Adrenal gland (tissue), 5 donors: ENCODE measurements at regions not wholly inside any gene's neighbourhood (a gene's known extent, or its start where the extent isn't known, plus 50 kb on each side); places are given as distances from the start of the nearest gene placed in this dataset.

Source experiments
- POLR2A ChIP-seq, 2 donors: fragments of 450-650 bp; IDR thresholded peaks; one replicate each; pipeline ENCODE4 v1.6.1; 2017; ENCODE audit warnings: antibody characterized with exemption in 2 of 2, mild to moderate bottlenecking in 2 of 2, moderate library complexity in 1 of 2
- TF ChIP-seq, protein P1 (sequence below), 6 experiments: fragments of 450-650 bp in 4 of 6; fragments of 200-600 bp in 2 of 6; sonication (generic) in 1 of 6; IDR thresholded peaks; 1 replicate in 5 of 6; 2 replicates in 1 of 6; pipeline versions ENCODE4 v1.5.1 to v1.8.0; 2016 to 2021; ENCODE audit warnings: antibody characterized with exemption in 6 of 6, mild to moderate bottlenecking in 2 of 6, moderate library complexity in 1 of 6
- donor health status: DM: no; HTN: no; CAD: no.

DNA sequence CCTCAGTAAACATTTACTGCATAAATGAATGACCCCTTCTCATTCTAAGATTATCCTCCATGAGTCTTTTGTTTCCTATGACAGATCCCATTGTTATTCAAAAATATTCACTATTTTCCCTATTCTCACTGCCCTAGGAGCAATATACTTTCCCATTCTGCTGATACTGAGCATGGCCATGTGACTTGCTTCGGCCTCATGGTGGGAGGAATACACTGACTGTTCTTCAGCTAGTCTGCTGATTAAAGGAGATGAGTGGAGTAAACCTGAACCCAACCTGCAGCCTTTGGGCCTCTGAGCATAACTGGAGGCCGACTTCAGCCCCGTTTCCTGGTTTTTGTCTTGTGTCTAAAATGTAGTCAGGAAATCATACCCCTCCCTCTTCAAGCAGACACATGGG lies 531.8 kb upstream of the SALL1 start:
- TF ChIP-seq, protein P1, sequence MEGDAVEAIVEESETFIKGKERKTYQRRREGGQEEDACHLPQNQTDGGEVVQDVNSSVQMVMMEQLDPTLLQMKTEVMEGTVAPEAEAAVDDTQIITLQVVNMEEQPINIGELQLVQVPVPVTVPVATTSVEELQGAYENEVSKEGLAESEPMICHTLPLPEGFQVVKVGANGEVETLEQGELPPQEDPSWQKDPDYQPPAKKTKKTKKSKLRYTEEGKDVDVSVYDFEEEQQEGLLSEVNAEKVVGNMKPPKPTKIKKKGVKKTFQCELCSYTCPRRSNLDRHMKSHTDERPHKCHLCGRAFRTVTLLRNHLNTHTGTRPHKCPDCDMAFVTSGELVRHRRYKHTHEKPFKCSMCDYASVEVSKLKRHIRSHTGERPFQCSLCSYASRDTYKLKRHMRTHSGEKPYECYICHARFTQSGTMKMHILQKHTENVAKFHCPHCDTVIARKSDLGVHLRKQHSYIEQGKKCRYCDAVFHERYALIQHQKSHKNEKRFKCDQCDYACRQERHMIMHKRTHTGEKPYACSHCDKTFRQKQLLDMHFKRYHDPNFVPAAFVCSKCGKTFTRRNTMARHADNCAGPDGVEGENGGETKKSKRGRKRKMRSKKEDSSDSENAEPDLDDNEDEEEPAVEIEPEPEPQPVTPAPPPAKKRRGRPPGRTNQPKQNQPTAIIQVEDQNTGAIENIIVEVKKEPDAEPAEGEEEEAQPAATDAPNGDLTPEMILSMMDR (IDR thresholded peaks at IDR 0.05): no peak
- no peak for TF ChIP-seq POLR2A (IDR thresholded peaks at IDR 0.05)
